Gastroesophageal sphincter (tissue), 4 donors: ENCODE measurements at regions not wholly inside any gene's neighbourhood (a gene's known extent, or its start where the extent isn't known, plus 50 kb on each side); places are given as distances from the start of the nearest gene placed in this dataset.

Experiments used
- ATAC-seq: fragments of 150-250 bp; one replicate; pipeline ENCODE4 v1.9.1; 2016; ENCODE audit warnings: mild to moderate bottlenecking, moderate library complexity
- H3K27ac ChIP-seq, 4 donors: fragments of 200-600 bp; sonication (generic) in 3 of 4; 1 replicate in 3 of 4; 2 replicates in 1 of 4; pipeline ENCODE4 v1.5.1; 2016 to 2019
- H3K27me3 ChIP-seq: fragments of 200-600 bp; sonication (generic); one replicate; pipeline ENCODE4 v1.5.1; 2019
- H3K36me3 ChIP-seq, 2 donors: fragments of 200-600 bp; sonication (generic); one replicate each; pipeline ENCODE4 v1.5.1; 2019; ENCODE audit warnings: control low read depth in 1 of 2
- H3K4me1 ChIP-seq, 3 donors: fragments of 200-600 bp; sonication (generic); 1 replicate in 2 of 3; 2 replicates in 1 of 3; pipeline ENCODE4 v1.5.1; 2016 to 2019; ENCODE audit warnings: control low read depth in 2 of 3
- H3K4me3 ChIP-seq, 2 donors: fragments of 200-600 bp; sonication (generic); one replicate each; pipeline ENCODE4 v1.5.1; 2019; ENCODE audit warnings: mild to moderate bottlenecking in 1 of 2, moderate library complexity in 1 of 2
- H3K9me3 ChIP-seq, 3 donors: fragments of 200-600 bp; sonication (generic); one replicate each; pipeline ENCODE4 v1.5.1; 2017 to 2019; ENCODE audit warnings: control low read depth in 2 of 3
- CTCF ChIP-seq, 4 experiments: fragments of 200-600 bp in 2 of 4; fragments of 450-650 bp in 2 of 4; sonication (generic) in 1 of 4; IDR thresholded peaks; one replicate each; pipeline ENCODE4 v1.5.1; 2017 to 2019; ENCODE audit warnings: antibody characterized with exemption in 4 of 4, mild to moderate bottlenecking in 2 of 4, moderate library complexity in 2 of 4
- EP300 ChIP-seq: sonication (generic); formaldehyde crosslinking; IDR thresholded peaks from one replicate; pipeline ENCODE4 v1.6.1; 2017; ENCODE audit warnings: antibody characterized with exemption, mild to moderate bottlenecking
- POLR2A ChIP-seq, 2 donors: fragments of 450-650 bp; IDR thresholded peaks; one replicate each; pipeline ENCODE4 v1.6.1; 2017; ENCODE audit warnings: antibody characterized with exemption in 2 of 2, mild to moderate bottlenecking in 2 of 2, moderate library complexity in 1 of 2
- POLR2AphosphoS5 ChIP-seq: sonication (generic); formaldehyde crosslinking; IDR thresholded peaks from one replicate; pipeline ENCODE4 v1.6.1; 2017; ENCODE audit warnings: antibody characterized with exemption
- WGBS, 2 donors: methylation state at CpG; one replicate each; pipeline ENCODE4 v1.1.5; 2018; ENCODE audit warnings: low coverage in 1 of 2; 5-methylcytosine and 5-hydroxymethylcytosine counted together

- no peak for ATAC-seq
- H3K4me1 ChIP-seq, result no peaks in the 10 kb centered on the region
- H3K36me3 ChIP-seq, result no peaks in the 10 kb centered on the region
- no peak overlapping the region for H3K27ac ChIP-seq
- no peak for TF ChIP-seq POLR2AphosphoS5
- no peak for TF ChIP-seq CTCF (IDR thresholded peaks at IDR 0.05)
- TF ChIP-seq EP300, result no peak
- TF ChIP-seq POLR2A (IDR thresholded peaks at IDR 0.05), result no peak
- H3K9me3 ChIP-seq, result peaks cover 0 to 36% (median 0%) of the 10 kb centered on the region in 3 donors
- 93 to 94% methylated on average over 3 of the region's 4 CpGs for WGBS, 2 donors
- no peak overlapping the region for H3K4me3 ChIP-seq
- H3K27me3 ChIP-seq, result peaks cover 12% of the 10 kb centered on the region
These were observed 302.6 kb downstream of the AJAP1 start for GRCh38 chr1:4957027-4957426.

- ATAC-seq, result no peak
- Histone ChIP-seq H3K36me3 (no peaks in the 10 kb centered on the region), H3K4me3 (no peak overlapping the region)
These were observed 300.0 kb downstream of the AJAP1 start for GRCh38 chr1:4954392-4954791.

GRCh38 chr1:4951601-4952000, 297.2 kb downstream of the AJAP1 start:
- WGBS, 2 donors, result 71 to 80% methylated on average over 6 to 7 of the region's 8 CpGs
- no peaks in the 10 kb centered on the region for H3K36me3 ChIP-seq
- no peak overlapping the region for H3K27ac ChIP-seq
- peaks cover 0 to 39% (median 0%) of the 10 kb centered on the region in 3 donors for H3K9me3 ChIP-seq
- ATAC-seq, result no peak
- no peak overlapping the region for H3K4me3 ChIP-seq
- H3K27me3 ChIP-seq, result peaks cover 13% of the 10 kb centered on the region
- no peaks in the 10 kb centered on the region for H3K4me1 ChIP-seq
- TF ChIP-seq EP300 (no peak), CTCF (IDR thresholded peaks at IDR 0.05) (no peak), POLR2AphosphoS5 (no peak), POLR2A (IDR thresholded peaks at IDR 0.05) (no peak)

More at GRCh38 chr1:4954392-4954791, 300.0 kb downstream of the AJAP1 start:
- no peak overlapping the region for H3K27ac ChIP-seq
- TF ChIP-seq CTCF (IDR thresholded peaks at IDR 0.05) (no peak), POLR2AphosphoS5 (no peak), EP300 (no peak), POLR2A (IDR thresholded peaks at IDR 0.05) (no peak)
- peaks cover 0 to 39% (median 0%) of the 10 kb centered on the region in 3 donors for H3K9me3 ChIP-seq
- no peaks in the 10 kb centered on the region for H3K4me1 ChIP-seq
- peaks cover 8% of the 10 kb centered on the region for H3K27me3 ChIP-seq

- Histone ChIP-seq H3K4me1 (peaks cover 0 to 11% (median 0%) of the 10 kb centered on the region in 3 donors), H3K36me3 (no peaks in the 10 kb centered on the region), H3K27me3 (peaks cover 13% of the 10 kb centered on the region), H3K9me3 (no peaks in the 10 kb centered on the region), H3K27ac (no peak overlapping the region), H3K4me3 (no peak overlapping the region)
- WGBS, 2 donors, result 58 to 70% methylated on average over 4 to 5 of the region's 5 CpGs
- ATAC-seq, result no peak
- TF ChIP-seq POLR2AphosphoS5, result no peak
- TF ChIP-seq CTCF (IDR thresholded peaks at IDR 0.05), result no peak
- TF ChIP-seq EP300, result no peak
- no peak for TF ChIP-seq POLR2A (IDR thresholded peaks at IDR 0.05)
These were observed 291.9 kb downstream of the AJAP1 start for GRCh38 chr1:4946343-4946742.

- TF ChIP-seq EP300, result no peak
- no peak for TF ChIP-seq CTCF (IDR thresholded peaks at IDR 0.05)
- no peak for TF ChIP-seq POLR2AphosphoS5
- no peak for TF ChIP-seq POLR2A (IDR thresholded peaks at IDR 0.05)
- WGBS, 2 donors, result 25 to 70% methylated on average over 1 to 2 of the region's 9 CpGs
- Histone ChIP-seq H3K27ac (no peak overlapping the region), H3K4me1 (peaks cover 0 to 11% (median 0%) of the 10 kb centered on the region in 3 donors), H3K9me3 (no peaks in the 10 kb centered on the region), H3K4me3 (no peak overlapping the region), H3K27me3 (peaks cover 7% of the 10 kb centered on the region), H3K36me3 (no peaks in the 10 kb centered on the region)
- ATAC-seq, result no peak
These were observed 290.5 kb downstream of the AJAP1 start for GRCh38 chr1:4944911-4945310.
